IMR-90 (cell line): ENCODE measurements at regions not wholly inside any gene's neighbourhood (a gene's known extent, or its start where the extent isn't known, plus 50 kb on each side); places are given as distances from the start of the nearest gene placed in this dataset.

Experiments used
- ATAC-seq: fragments of 200-7000 bp; cut with Tn5 transposase; 2 replicates; pipeline ENCODE4 v1.9.1; 2020; ENCODE audit warnings: low read depth, mild to moderate bottlenecking, moderate library complexity
- BruUV-seq: library from RNA; stranded (reverse); fragments of 400-500 nt; replicated peaks from 2 replicates; lab custom pipeline; 2021; lab: Mats Ljungman, UMichigan
- CTCF ChIA-PET: fragments of 300-600 bp; formaldehyde crosslinking; extraction: SDS; loops from one replicate; lab custom pipeline; 2021; ENCODE audit warnings: antibody characterized with exemption; lab: Yijun Ruan, JAX
- POLR2A ChIA-PET: fragments of 300-600 bp; sonication (Branson Sonifier 250); formaldehyde crosslinking; loops from one replicate; lab custom pipeline; 2022; ENCODE audit warnings: antibody characterized with exemption; ENCODE audit not compliant: unreplicated experiment; lab: Charles Lee
- DNase-seq: peaks from one replicate; pipeline ENCODE4 v3.0.0; 2013
- H2AFZ ChIP-seq: replicated peaks from 2 replicates; pipeline ENCODE3; 2013; ENCODE audit warnings: low read length, mild to moderate bottlenecking; ENCODE audit not compliant: poor library complexity
- H2AK5ac ChIP-seq: 2 replicates; pipeline ENCODE4 v1.6.1; 2013; ENCODE audit warnings: low read depth, low read length, inconsistent platforms
- H2AK9ac ChIP-seq: replicated peaks from 2 replicates; pipeline ENCODE3; 2013; ENCODE audit warnings: mild to moderate bottlenecking, low read depth, low read length, moderate library complexity; ENCODE audit not compliant: poor library complexity
- H2BK120ac ChIP-seq: 2 replicates; pipeline ENCODE4 v1.6.1; 2013; ENCODE audit warnings: low read depth, low read length, inconsistent platforms
- H2BK15ac ChIP-seq: 3 replicates; pipeline ENCODE4 v1.6.1; 2013; ENCODE audit warnings: low read depth, low read length, inconsistent platforms
- H2BK20ac ChIP-seq: 2 replicates; pipeline ENCODE4 v1.6.1; 2013; ENCODE audit warnings: low read depth, mild to moderate bottlenecking, inconsistent platforms, low read length, moderate library complexity
- H2BK5ac ChIP-seq: 2 replicates; pipeline ENCODE4 v1.6.1; 2013; ENCODE audit warnings: mild to moderate bottlenecking, low read depth, low read length, inconsistent platforms; ENCODE audit not compliant: poor library complexity, severe bottlenecking
- H3K14ac ChIP-seq: replicated peaks from 2 replicates; pipeline ENCODE4 v1.6.1; 2013; ENCODE audit warnings: low read depth, low read length, inconsistent platforms
- H3K18ac ChIP-seq: 2 replicates; pipeline ENCODE4 v1.6.1; 2013; ENCODE audit warnings: low read depth, low read length, control low read depth
- H3K23ac ChIP-seq: 2 replicates; pipeline ENCODE4 v1.6.1; 2013; ENCODE audit warnings: low read depth, low read length, inconsistent platforms
- H3K27ac ChIP-seq: 2 replicates; pipeline ENCODE4 v1.5.1; 2013; ENCODE audit warnings: mild to moderate bottlenecking, control low read depth, low read length; ENCODE audit not compliant: insufficient read depth
- H3K27me3 ChIP-seq: 2 replicates; pipeline ENCODE4 v1.6.1; 2013; ENCODE audit warnings: low read length; ENCODE audit not compliant: control insufficient read depth, insufficient read depth
- H3K36me3 ChIP-seq: 2 replicates; pipeline ENCODE4 v1.6.1; 2013; ENCODE audit warnings: low read length, mixed read lengths; ENCODE audit not compliant: control insufficient read depth, insufficient read depth
- H3K4ac ChIP-seq: 2 replicates; pipeline ENCODE4 v1.6.1; 2013; ENCODE audit warnings: low read depth, low read length, inconsistent platforms
- H3K4me1 ChIP-seq: 2 replicates; pipeline ENCODE4 v1.6.1; 2013; ENCODE audit warnings: low read length, mixed read lengths; ENCODE audit not compliant: control insufficient read depth, insufficient read depth
- H3K4me2 ChIP-seq: 2 replicates; pipeline ENCODE4 v1.6.1; 2013; ENCODE audit warnings: low read depth, mild to moderate bottlenecking, control low read depth, low read length, moderate library complexity
- H3K4me3 ChIP-seq: 2 replicates; pipeline ENCODE4 v1.5.1; 2013; ENCODE audit warnings: low read depth, mild to moderate bottlenecking, control low read depth, low read length, moderate library complexity; ENCODE audit not compliant: insufficient read depth
- H3K56ac ChIP-seq: 2 replicates; pipeline ENCODE4 v1.6.1; 2013; ENCODE audit warnings: low read length, inconsistent platforms; ENCODE audit not compliant: insufficient read depth; ENCODE audit errors: extremely low read depth
- H3K79me1 ChIP-seq, 2 experiments: 2 replicates each; pipeline ENCODE4 v1.6.1; 2013; ENCODE audit warnings: low read length in 2 of 2, inconsistent platforms in 1 of 2, low read depth in 1 of 2
- H3K9ac ChIP-seq: 2 replicates; pipeline ENCODE4 v1.6.1; 2013; ENCODE audit warnings: low read depth, low read length, control low read depth
- H3K9me1 ChIP-seq: 2 replicates; pipeline ENCODE4 v1.6.1; 2013; ENCODE audit warnings: low read length, inconsistent platforms; ENCODE audit not compliant: insufficient read depth
- H3K9me3 ChIP-seq: 2 replicates; pipeline ENCODE4 v1.6.1; 2013; ENCODE audit warnings: low read length; ENCODE audit not compliant: control insufficient read depth, insufficient read depth
- H4K20me1 ChIP-seq: 2 replicates; pipeline ENCODE4 v1.6.1; 2013; ENCODE audit warnings: low read length, inconsistent platforms; ENCODE audit not compliant: insufficient read depth
- H4K5ac ChIP-seq: 2 replicates; pipeline ENCODE4 v1.6.1; 2013; ENCODE audit warnings: mild to moderate bottlenecking, low read depth, low read length, control low read depth
- H4K8ac ChIP-seq, 2 experiments: 2 replicates each; pipeline ENCODE4 v1.6.1; 2013; ENCODE audit warnings: low read depth in 2 of 2, low read length in 2 of 2, control low read depth in 1 of 2, inconsistent platforms in 1 of 2
- H4K91ac ChIP-seq: 2 replicates; pipeline ENCODE4 v1.6.1; 2013; ENCODE audit warnings: low read depth, low read length, inconsistent platforms; ENCODE audit not compliant: insufficient read depth
- MAZ ChIP-seq: IDR thresholded peaks from 2 replicates; pipeline ENCODE4 v1.6.1; 2012; ENCODE audit warnings: low read depth, mild to moderate bottlenecking, low read length, improper control_type of control experiment, moderate library complexity, borderline replicate concordance
- RCOR1 ChIP-seq: IDR thresholded peaks from 2 replicates; pipeline ENCODE4 v1.6.1; 2012; ENCODE audit warnings: mild to moderate bottlenecking, low read length, improper control_type of control experiment; ENCODE audit not compliant: insufficient replicate concordance
- WGBS, 2 experiments: methylation state at CpG; one replicate each; pipeline versions ENCODE4 v1.1.5 to v1.1.7; 2013; ENCODE audit warnings: missing lambda C conversion rate in 2 of 2; ENCODE audit not compliant: insufficient read length in 1 of 2; ENCODE audit errors: extremely low coverage in 2 of 2; 5-methylcytosine and 5-hydroxymethylcytosine counted together
- dilution Hi-C: fragments of 300-500 bp; cut with HindIII; formaldehyde crosslinking; loops from one replicate; pipeline ENCODE4 v1.14.3; 2018; ENCODE audit warnings: low sequenced_read_pairs; ENCODE audit not compliant: unreplicated experiment
- in situ Hi-C: fragments of 300-500 bp; cut with MboI; formaldehyde crosslinking; loops from 3 replicates; pipeline ENCODE4 v1.14.3; 2019; ENCODE audit warnings: low sequenced_read_pairs, inconsistent platforms, mixed read lengths
- intact Hi-C: fragments of 100-400 bp; cut with micrococcal nuclease; formaldehyde crosslinking; loops from 2 replicates; pipeline ENCODE4 v1.10.0; 2022

GRCh38 chr2:145710303-145710702 lies 1190.4 kb upstream of the ZEB2 start:
- no peaks in the 10 kb centered on the region for H3K4me1 ChIP-seq
- ChIA-PET POLR2A (no interaction called here), CTCF (no interaction called here)
- no peak overlapping the region for H2AK9ac ChIP-seq
- H4K8ac ChIP-seq, result no peak overlapping the region
- no peak overlapping the region for H3K23ac ChIP-seq
- 0 out of 2 replicates have a peak, but pooled peaks cover 1% of the 10 kb centered on the region for H3K9me3 ChIP-seq
- no CpG with 5 or more reads among the region's 2 CpGs for WGBS, 2 experiments
- no peak overlapping the region for H2BK20ac ChIP-seq
- H3K56ac ChIP-seq, result no peak overlapping the region
- dilution Hi-C loops (no loop called here), in situ Hi-C loops (no loop called here), intact Hi-C loops (no loop called here)
- no peak overlapping the region for H3K14ac ChIP-seq
- no TSS peak for BruUV-seq
- H3K18ac ChIP-seq, result no peak overlapping the region
- H2BK120ac ChIP-seq, result no peak overlapping the region
- no peak overlapping the region for H3K4me3 ChIP-seq
- H3K79me1 ChIP-seq, result no peaks in the 10 kb centered on the region
- H3K9ac ChIP-seq, result no peak overlapping the region
- no peak overlapping the region for H4K91ac ChIP-seq
- H3K27me3 ChIP-seq, result no peaks in the 10 kb centered on the region
- H2AK5ac ChIP-seq, result no peak overlapping the region
- no peak overlapping the region for H2BK5ac ChIP-seq
- H3K9me1 ChIP-seq, result no peaks in the 10 kb centered on the region
- H4K5ac ChIP-seq, result no peak overlapping the region
- no peak overlapping the region for H3K27ac ChIP-seq
- no peak overlapping the region for H2AFZ ChIP-seq
- H2BK15ac ChIP-seq, result no peak overlapping the region
- no peak overlapping the region for H3K4me2 ChIP-seq
- TF ChIP-seq MAZ (no peak), RCOR1 (no peak)
- no peak for DNase-seq
- H4K20me1 ChIP-seq, result no peaks in the 10 kb centered on the region
- ATAC-seq, result no peak
- no peaks in the 10 kb centered on the region for H3K36me3 ChIP-seq
- H3K4ac ChIP-seq, result no peak overlapping the region
